ENCODE measurements at regions not wholly inside any gene's neighbourhood (a gene's known extent, or its start where the extent isn't known, plus 50 kb on each side); places are given as distances from the start of the nearest gene placed in this dataset.

- TF ChIP-seq CTCF (IDR thresholded peaks at IDR 0.05) (no peak), POLR2A (IDR thresholded peaks at IDR 0.05) (no peak), POLR2AphosphoS5 (IDR thresholded peaks at IDR 0.05) (no peak)
Measured at GRCh38 chr17:5702951-5703510, 118.7 kb upstream of the NLRP1 start.

Measured in prostate gland (tissue), 2 donors.